Peyer's patch (tissue), 4 donors: ENCODE measurements at regions not wholly inside any gene's neighbourhood (a gene's known extent, or its start where the extent isn't known, plus 50 kb on each side); places are given as distances from the start of the nearest gene placed in this dataset.

Experiments used
- DNase-seq, 3 donors: peaks; one replicate each; pipeline ENCODE4 v3.0.0-alpha.2; 2017 to 2019
- H3K27ac ChIP-seq, 4 donors: fragments of 200-600 bp; sonication (generic); one replicate each; pipeline ENCODE4 v1.5.1; 2016 to 2019
- H3K27me3 ChIP-seq, 2 donors: fragments of 200-600 bp; sonication (generic); one replicate each; pipeline ENCODE4 v1.5.1; 2019
- H3K36me3 ChIP-seq, 3 donors: fragments of 200-600 bp; sonication (generic); one replicate each; pipeline ENCODE4 v1.5.1; 2016 to 2019
- H3K4me1 ChIP-seq, 4 donors: fragments of 200-600 bp; sonication (generic); one replicate each; pipeline ENCODE4 v1.5.1; 2016 to 2019
- H3K4me3 ChIP-seq, 4 donors: fragments of 200-600 bp; sonication (generic); 1 replicate in 3 of 4; 2 replicates in 1 of 4; pipeline ENCODE4 v1.5.1; 2016 to 2019; ENCODE audit warnings: mild to moderate bottlenecking in 1 of 4
- H3K9me3 ChIP-seq, 4 donors: fragments of 200-600 bp; sonication (generic); one replicate each; pipeline ENCODE4 v1.5.1; 2016 to 2019; ENCODE audit warnings: mild to moderate bottlenecking in 1 of 4
- CTCF ChIP-seq, 6 experiments: fragments of 450-650 bp in 4 of 6; fragments of 200-600 bp in 2 of 6; sonication (generic) in 1 of 6; IDR thresholded peaks; one replicate each; pipeline ENCODE4 v1.5.1; 2017 to 2019; ENCODE audit warnings: antibody characterized with exemption in 6 of 6, mild to moderate bottlenecking in 3 of 6, moderate library complexity in 1 of 6
- POLR2A ChIP-seq, 2 donors: fragments of 450-650 bp; IDR thresholded peaks; one replicate each; pipeline ENCODE4 v1.5.1; 2017; ENCODE audit warnings: antibody characterized with exemption in 2 of 2, mild to moderate bottlenecking in 2 of 2, moderate library complexity in 2 of 2

GRCh38 chr13:108572782-108573211 is 56.6 kb upstream of the MYO16 start:
- TF ChIP-seq POLR2A (IDR thresholded peaks at IDR 0.05), result no peak
- TF ChIP-seq CTCF (IDR thresholded peaks at IDR 0.05), result no peak
- no peak overlapping the region for H3K4me3 ChIP-seq
- no peaks in the 10 kb centered on the region for H3K9me3 ChIP-seq
- DNase-seq, result no peak
- no peaks in the 10 kb centered on the region for H3K4me1 ChIP-seq
- no peaks in the 10 kb centered on the region for H3K27me3 ChIP-seq
- H3K27ac ChIP-seq, result no peak overlapping the region
- no peaks in the 10 kb centered on the region for H3K36me3 ChIP-seq

GRCh38 chr13:108573455-108573854 is 56.0 kb upstream of the MYO16 start:
- TF ChIP-seq CTCF (IDR thresholded peaks at IDR 0.05), result no peak
- TF ChIP-seq POLR2A (IDR thresholded peaks at IDR 0.05), result no peak
- Histone ChIP-seq H3K36me3 (no peaks in the 10 kb centered on the region), H3K4me1 (no peaks in the 10 kb centered on the region), H3K27me3 (no peaks in the 10 kb centered on the region), H3K9me3 (no peaks in the 10 kb centered on the region), H3K4me3 (no peak overlapping the region), H3K27ac (no peak overlapping the region)
- no peak for DNase-seq

GRCh38 chr13:108574856-108575255 is 54.6 kb upstream of the MYO16 start:
- Histone ChIP-seq H3K9me3 (no peaks in the 10 kb centered on the region), H3K27ac (no peak overlapping the region), H3K4me1 (no peaks in the 10 kb centered on the region), H3K27me3 (no peaks in the 10 kb centered on the region), H3K4me3 (no peak overlapping the region), H3K36me3 (no peaks in the 10 kb centered on the region)
- TF ChIP-seq CTCF (IDR thresholded peaks at IDR 0.05), result no peak
- TF ChIP-seq POLR2A (IDR thresholded peaks at IDR 0.05), result no peak
- DNase-seq, result no peak

GRCh38 chr13:108575430-108575829 is 54.0 kb upstream of the MYO16 start:
- H3K4me3 ChIP-seq, result no peak overlapping the region
- H3K27ac ChIP-seq, result no peak overlapping the region
- no peak for TF ChIP-seq POLR2A (IDR thresholded peaks at IDR 0.05)
- TF ChIP-seq CTCF (IDR thresholded peaks at IDR 0.05), result no peak
- no peaks in the 10 kb centered on the region for H3K36me3 ChIP-seq
- no peaks in the 10 kb centered on the region for H3K27me3 ChIP-seq
- no peaks in the 10 kb centered on the region for H3K4me1 ChIP-seq
- no peak for DNase-seq
- H3K9me3 ChIP-seq, result no peaks in the 10 kb centered on the region
